PC-3 (cell line): ENCODE measurements at regions not wholly inside any gene's neighbourhood (a gene's known extent, or its start where the extent isn't known, plus 50 kb on each side); places are given as distances from the start of the nearest gene placed in this dataset.

ENCODE experiments used
- EZH2 ChIP-seq: fragments of 300-600 bp; sonication (generic); IDR thresholded peaks from one replicate; pipeline ENCODE4 v1.6.1; 2017; ENCODE audit warnings: antibody characterized with exemption, mild to moderate bottlenecking, low read length; ENCODE audit not compliant: unreplicated experiment
- TF ChIP-seq, protein P1 (sequence below): fragments of 300-600 bp; sonication (generic); conservative IDR thresholded peaks from 2 replicates; pipeline ENCODE4 v1.5.1; 2017; ENCODE audit warnings: antibody characterized with exemption, low read depth, mild to moderate bottlenecking, low read length

DNA sequence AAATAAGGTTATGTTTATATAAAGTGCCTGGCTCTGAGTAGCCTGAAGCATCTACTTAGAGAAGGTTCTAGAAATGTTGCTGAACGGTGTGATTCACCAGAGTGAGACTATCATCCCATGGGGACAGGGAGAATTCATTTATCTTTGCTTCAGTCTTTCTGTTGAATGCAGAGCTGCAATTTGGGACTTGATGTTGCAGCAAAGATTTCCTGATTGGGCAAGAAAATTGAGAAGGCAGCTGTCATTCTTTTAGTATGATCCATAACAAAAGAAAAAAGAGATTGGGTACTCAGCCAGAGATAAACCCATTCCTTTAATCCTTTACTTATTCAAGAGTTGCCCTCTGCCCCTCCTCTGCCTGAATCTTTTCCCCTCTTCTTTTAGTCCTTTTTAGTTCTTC lies 456.3 kb upstream of the WWC1 start:
- TF ChIP-seq, protein P1, sequence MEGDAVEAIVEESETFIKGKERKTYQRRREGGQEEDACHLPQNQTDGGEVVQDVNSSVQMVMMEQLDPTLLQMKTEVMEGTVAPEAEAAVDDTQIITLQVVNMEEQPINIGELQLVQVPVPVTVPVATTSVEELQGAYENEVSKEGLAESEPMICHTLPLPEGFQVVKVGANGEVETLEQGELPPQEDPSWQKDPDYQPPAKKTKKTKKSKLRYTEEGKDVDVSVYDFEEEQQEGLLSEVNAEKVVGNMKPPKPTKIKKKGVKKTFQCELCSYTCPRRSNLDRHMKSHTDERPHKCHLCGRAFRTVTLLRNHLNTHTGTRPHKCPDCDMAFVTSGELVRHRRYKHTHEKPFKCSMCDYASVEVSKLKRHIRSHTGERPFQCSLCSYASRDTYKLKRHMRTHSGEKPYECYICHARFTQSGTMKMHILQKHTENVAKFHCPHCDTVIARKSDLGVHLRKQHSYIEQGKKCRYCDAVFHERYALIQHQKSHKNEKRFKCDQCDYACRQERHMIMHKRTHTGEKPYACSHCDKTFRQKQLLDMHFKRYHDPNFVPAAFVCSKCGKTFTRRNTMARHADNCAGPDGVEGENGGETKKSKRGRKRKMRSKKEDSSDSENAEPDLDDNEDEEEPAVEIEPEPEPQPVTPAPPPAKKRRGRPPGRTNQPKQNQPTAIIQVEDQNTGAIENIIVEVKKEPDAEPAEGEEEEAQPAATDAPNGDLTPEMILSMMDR, result no peak
- no peak for TF ChIP-seq EZH2
